Mammary epithelial cell (primary cell): ENCODE measurements at regions not wholly inside any gene's neighbourhood (a gene's known extent, or its start where the extent isn't known, plus 50 kb on each side); places are given as distances from the start of the nearest gene placed in this dataset.

Experiments
- EZH2 ChIP-seq: IDR thresholded peaks from 2 replicates; pipeline ENCODE4 v1.6.1; 2012; ENCODE audit warnings: low read length, inconsistent platforms, borderline replicate concordance
- TF ChIP-seq, protein P1 (sequence below), 2 donors: IDR thresholded peaks in 1 of 2; conservative IDR thresholded peaks in 1 of 2; 2 replicates each; pipeline ENCODE4 v1.5.1; 2011 to 2012; ENCODE audit warnings: inconsistent platforms in 2 of 2, low read length in 2 of 2, mild to moderate bottlenecking in 2 of 2, control low read depth in 1 of 2, low read depth in 1 of 2; ENCODE audit not compliant: insufficient read depth in 1 of 2; ENCODE audit errors: extremely low read depth in 1 of 2

DNA sequence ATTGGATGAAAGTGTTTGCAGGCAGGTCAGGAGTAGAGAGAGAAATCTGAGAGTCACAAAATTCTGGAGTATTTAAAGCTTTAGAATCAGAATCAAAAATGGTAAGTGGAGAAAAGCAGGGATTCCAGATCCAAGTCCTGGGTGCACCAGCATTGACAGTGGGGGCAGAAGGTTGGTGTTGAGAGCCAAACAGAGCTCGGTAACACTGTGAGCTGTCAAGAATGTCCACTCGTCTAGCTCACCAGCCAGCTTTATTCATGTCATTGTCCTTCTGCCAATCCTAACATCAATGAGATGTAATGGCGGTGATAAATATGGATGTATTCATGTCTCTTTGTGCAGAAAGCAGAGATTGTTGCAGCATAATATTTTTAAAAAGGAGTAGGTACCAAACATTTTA is 128.8 kb downstream of the KLF6 start:
- TF ChIP-seq, protein P1, sequence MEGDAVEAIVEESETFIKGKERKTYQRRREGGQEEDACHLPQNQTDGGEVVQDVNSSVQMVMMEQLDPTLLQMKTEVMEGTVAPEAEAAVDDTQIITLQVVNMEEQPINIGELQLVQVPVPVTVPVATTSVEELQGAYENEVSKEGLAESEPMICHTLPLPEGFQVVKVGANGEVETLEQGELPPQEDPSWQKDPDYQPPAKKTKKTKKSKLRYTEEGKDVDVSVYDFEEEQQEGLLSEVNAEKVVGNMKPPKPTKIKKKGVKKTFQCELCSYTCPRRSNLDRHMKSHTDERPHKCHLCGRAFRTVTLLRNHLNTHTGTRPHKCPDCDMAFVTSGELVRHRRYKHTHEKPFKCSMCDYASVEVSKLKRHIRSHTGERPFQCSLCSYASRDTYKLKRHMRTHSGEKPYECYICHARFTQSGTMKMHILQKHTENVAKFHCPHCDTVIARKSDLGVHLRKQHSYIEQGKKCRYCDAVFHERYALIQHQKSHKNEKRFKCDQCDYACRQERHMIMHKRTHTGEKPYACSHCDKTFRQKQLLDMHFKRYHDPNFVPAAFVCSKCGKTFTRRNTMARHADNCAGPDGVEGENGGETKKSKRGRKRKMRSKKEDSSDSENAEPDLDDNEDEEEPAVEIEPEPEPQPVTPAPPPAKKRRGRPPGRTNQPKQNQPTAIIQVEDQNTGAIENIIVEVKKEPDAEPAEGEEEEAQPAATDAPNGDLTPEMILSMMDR (conservative IDR thresholded peaks at IDR 0.05 in 1 of 2, IDR thresholded peaks at IDR 0.05 in 1 of 2; ENCODE audit: extremely low read depth in 1 of 2, insufficient read depth in 1 of 2, low read depth in 1 of 2, low read length in 2 of 2): no peak
- no peak for TF ChIP-seq EZH2
